CD14-positive monocyte (primary cell): ENCODE measurements at regions not wholly inside any gene's neighbourhood (a gene's known extent, or its start where the extent isn't known, plus 50 kb on each side); places are given as distances from the start of the nearest gene placed in this dataset.
A peak's percentile ranks its signal among the peaks of the same experiment; 100 is the strongest.

ENCODE experiments used
- DNase-seq, 3 donors: peaks; one replicate each; pipeline ENCODE4 v3.0.0-alpha.2; 2011 to 2022
- H2AFZ ChIP-seq: 2 replicates; pipeline ENCODE4 v1.6.0; 2012; ENCODE audit warnings: mild to moderate bottlenecking, low read depth, low read length, inconsistent platforms; ENCODE audit not compliant: insufficient read depth, poor library complexity, severe bottlenecking
- H3K27ac ChIP-seq, 2 donors: 1 replicate in 1 of 2; 2 replicates in 1 of 2; pipeline ENCODE4 v1.5.1; 2012 to 2013; ENCODE audit warnings: low read length in 2 of 2, control low read depth in 1 of 2, inconsistent platforms in 1 of 2, low read depth in 1 of 2, mild to moderate bottlenecking in 1 of 2
- H3K27me3 ChIP-seq, 2 donors: one replicate each; pipeline versions ENCODE4 v1.6.0 to v1.6.1; 2011 to 2013; ENCODE audit warnings: low read length in 2 of 2; ENCODE audit not compliant: control insufficient read depth in 2 of 2, insufficient read depth in 2 of 2
- H3K36me3 ChIP-seq, 2 donors: replicated peaks in 1 of 2; 1 replicate in 1 of 2; 2 replicates in 1 of 2; pipeline versions ENCODE4 v1.5.1 to v1.6.1; 2012 to 2013; ENCODE audit warnings: low read length in 2 of 2, control low read depth in 1 of 2, inconsistent platforms in 1 of 2, mild to moderate bottlenecking in 1 of 2; ENCODE audit not compliant: insufficient read depth in 2 of 2, control insufficient read depth in 1 of 2
- H3K4me1 ChIP-seq, 2 donors: 1 replicate in 1 of 2; 2 replicates in 1 of 2; pipeline versions ENCODE4 v1.5.1 to v1.6.1; 2012 to 2013; ENCODE audit warnings: low read length in 2 of 2, control low read depth in 1 of 2, inconsistent platforms in 1 of 2, mild to moderate bottlenecking in 1 of 2, moderate library complexity in 1 of 2; ENCODE audit not compliant: insufficient read depth in 2 of 2, control insufficient read depth in 1 of 2
- H3K4me2 ChIP-seq: replicated peaks from 2 replicates; pipeline ENCODE3; 2012; ENCODE audit warnings: low read length, moderate library complexity, mild to moderate bottlenecking; ENCODE audit not compliant: poor library complexity, severe bottlenecking; ENCODE audit errors: extremely low read depth
- H3K4me3 ChIP-seq, 3 experiments: fragments of 200-600 bp in 1 of 3; sonication (generic) in 1 of 3; replicated peaks in 1 of 3; 1 replicate in 2 of 3; 2 replicates in 1 of 3; pipeline ENCODE4 v1.5.1; 2011 to 2013; ENCODE audit warnings: low read length in 3 of 3, mild to moderate bottlenecking in 3 of 3, control low read depth in 2 of 3, low read depth in 2 of 3, inconsistent platforms in 1 of 3, moderate library complexity in 1 of 3
- H3K79me2 ChIP-seq: 2 replicates; pipeline ENCODE4 v1.6.0; 2012; ENCODE audit warnings: mild to moderate bottlenecking, control low read depth, inconsistent platforms, low read length, moderate library complexity; ENCODE audit not compliant: insufficient read depth
- H3K9ac ChIP-seq: 2 replicates; pipeline ENCODE4 v1.6.0; 2017; ENCODE audit warnings: low read length, mild to moderate bottlenecking; ENCODE audit not compliant: insufficient read depth, poor library complexity, severe bottlenecking
- H3K9me3 ChIP-seq, 2 donors: replicated peaks in 1 of 2; 1 replicate in 1 of 2; 2 replicates in 1 of 2; pipeline versions ENCODE4 v1.5.1 to v1.6.1; 2012 to 2013; ENCODE audit warnings: low read length in 2 of 2, control low read depth in 1 of 2; ENCODE audit not compliant: control insufficient read depth in 1 of 2, insufficient read depth in 1 of 2
- H4K20me1 ChIP-seq: 2 replicates; pipeline ENCODE4 v1.6.0; 2012; ENCODE audit warnings: mild to moderate bottlenecking, low read length, control low read depth, moderate library complexity; ENCODE audit not compliant: insufficient read depth
- H3K27ac Mint-ChIP-seq, 7 donors: one replicate each; pipeline ENCODE4 v1.8.0; 2020; ENCODE audit warnings: mild to moderate bottlenecking in 7 of 7, mixed read lengths in 7 of 7, moderate library complexity in 6 of 7, inconsistent platforms in 2 of 7
- H3K27me3 Mint-ChIP-seq, 3 donors: one replicate each; pipeline ENCODE4 v1.8.0; 2021 to 2022; ENCODE audit warnings: low read depth in 3 of 3, mild to moderate bottlenecking in 3 of 3, mixed read lengths in 3 of 3, moderate library complexity in 3 of 3, inconsistent platforms in 1 of 3
- H3K36me3 Mint-ChIP-seq, 2 donors: one replicate each; pipeline ENCODE4 v1.8.0; 2020; ENCODE audit warnings: mixed read lengths in 2 of 2, inconsistent platforms in 1 of 2, mild to moderate bottlenecking in 1 of 2
- H3K4me1 Mint-ChIP-seq: one replicate; pipeline ENCODE4 v1.8.0; 2020; ENCODE audit warnings: mild to moderate bottlenecking, mixed read lengths
- H3K4me3 Mint-ChIP-seq, 2 donors: one replicate each; pipeline ENCODE4 v1.8.0; 2020; ENCODE audit warnings: mild to moderate bottlenecking in 2 of 2, mixed read lengths in 2 of 2, moderate library complexity in 1 of 2
- H3K9me3 Mint-ChIP-seq, 7 donors: one replicate each; pipeline ENCODE4 v1.8.0; 2020 to 2022; ENCODE audit warnings: mixed read lengths in 7 of 7, mild to moderate bottlenecking in 6 of 7, moderate library complexity in 6 of 7, inconsistent platforms in 2 of 7
- CTCF ChIP-seq: fragments of 200-600 bp; IDR thresholded peaks from one replicate; pipeline ENCODE4 v1.8.0; 2022; ENCODE audit warnings: antibody characterized with exemption, mild to moderate bottlenecking
- WGBS: methylation state at CpG from one replicate; pipeline ENCODE4 v1.1.5; 2013; ENCODE audit warnings: missing lambda C conversion rate; ENCODE audit not compliant: insufficient coverage; 5-methylcytosine and 5-hydroxymethylcytosine counted together
- intact Hi-C, 2 donors: fragments of 100-400 bp; cut with micrococcal nuclease; formaldehyde crosslinking; loops; one replicate each; pipeline versions ENCODE4 v1.15.0 to v1.15.1; 2023

GRCh38 chr5:104941030-104941645 lies 1378.5 kb upstream of the NUDT12 start:
- TF ChIP-seq CTCF, result peak; percentile 12
- H3K9me3 Mint-ChIP-seq, result peaks cover 0 to 5% (median 2%) of the 10 kb centered on the region in 7 donors
- Histone ChIP-seq H3K4me2 (no peak overlapping the region), H3K9ac (no peak overlapping the region), H4K20me1 (no peaks in the 10 kb centered on the region), H3K36me3 (no peaks in the 10 kb centered on the region), H3K4me3 (no peak overlapping the region), H3K4me1 (no peaks in the 10 kb centered on the region), H2AFZ (no peak overlapping the region), H3K27ac (no peak overlapping the region), H3K27me3 (no peaks in the 10 kb centered on the region), H3K79me2 (no peaks in the 10 kb centered on the region), H3K9me3 (peaks cover 0 to 3% of the 10 kb centered on the region in 2 donors)
- DNase-seq, result no peak
- H3K36me3 Mint-ChIP-seq, result no peaks in the 10 kb centered on the region
- H3K4me3 Mint-ChIP-seq, result no peak overlapping the region
- 93% methylated on average over 2 of the region's 2 CpGs for WGBS
- no peak overlapping the region for H3K27ac Mint-ChIP-seq
- H3K27me3 Mint-ChIP-seq, result peaks cover 0 to 3% (median 0%) of the 10 kb centered on the region in 3 donors
- intact Hi-C loops, result no loop called here
- no peaks in the 10 kb centered on the region for H3K4me1 Mint-ChIP-seq

DNA sequence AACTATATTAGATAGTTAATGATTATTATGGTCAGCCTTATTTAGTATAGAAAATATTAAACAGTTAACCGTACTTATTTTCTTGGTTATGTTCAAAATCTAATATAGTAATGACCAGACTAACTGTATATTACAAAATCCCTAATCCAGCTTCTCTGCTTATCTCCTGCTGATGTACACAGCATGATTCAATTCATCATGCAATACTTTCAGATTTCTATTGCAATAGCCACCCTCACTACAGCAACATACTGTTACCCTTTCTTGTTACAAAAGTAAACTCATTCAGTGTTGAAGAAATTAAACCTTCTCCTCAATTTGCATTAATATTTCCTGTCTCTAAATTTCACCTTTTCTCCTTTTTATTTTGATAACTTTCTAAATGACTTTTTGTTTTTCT lies 1375.0 kb upstream of the NUDT12 start:
- H3K4me3 ChIP-seq, result no peak overlapping the region
- Mint-ChIP-seq H3K4me1 (no peaks in the 10 kb centered on the region), H3K27me3 (peaks cover 0 to 3% (median 0%) of the 10 kb centered on the region in 3 donors), H3K27ac (no peak overlapping the region), H3K36me3 (no peaks in the 10 kb centered on the region), H3K4me3 (no peak overlapping the region), H3K9me3 (peaks cover 0 to 5% (median 0%) of the 10 kb centered on the region in 7 donors)
- H3K9me3 ChIP-seq, result no peaks in the 10 kb centered on the region
- intact Hi-C loops, result no loop called here
- no peak overlapping the region for H3K27ac ChIP-seq
- H3K36me3 ChIP-seq, result no peaks in the 10 kb centered on the region
- no peaks in the 10 kb centered on the region for H4K20me1 ChIP-seq
- no peaks in the 10 kb centered on the region for H3K27me3 ChIP-seq
- WGBS, result no CpG with 5 or more reads among the region's 1 CpG
- no peak overlapping the region for H2AFZ ChIP-seq
- DNase-seq, result no peak
- TF ChIP-seq CTCF, result no peak
- H3K9ac ChIP-seq, result no peak overlapping the region
- no peak overlapping the region for H3K4me2 ChIP-seq
- no peaks in the 10 kb centered on the region for H3K79me2 ChIP-seq
- H3K4me1 ChIP-seq, result no peaks in the 10 kb centered on the region
